Pancreas (tissue), 10 donors: ENCODE measurements at regions not wholly inside any gene's neighbourhood (a gene's known extent, or its start where the extent isn't known, plus 50 kb on each side); places are given as distances from the start of the nearest gene placed in this dataset.
"Not testable (repeated sequence)": the region's sequence is repeated elsewhere in the genome, so short reads cannot be mapped to it uniquely, and the experiment has no call there.

Experiments used
- ATAC-seq, 4 donors: fragments of 200-7000 bp; cut with Tn5 transposase; one replicate each; pipeline versions ENCODE4 v1.8.0 to v1.9.1; 2020; ENCODE audit warnings: mild to moderate bottlenecking in 4 of 4, moderate library complexity in 4 of 4
- DNase-seq, 6 donors: peaks; one replicate each; pipeline ENCODE4 v3.0.0-alpha.2; 2020
- FAIRE-seq: peaks from 2 replicates; lab custom pipeline; 2012; peaks lifted over from hg19 to GRCh38; lab: Jason Lieb, UNC
- H3K27ac ChIP-seq, 4 donors: fragments of 200-600 bp; sonication (generic); 1 replicate in 3 of 4; 2 replicates in 1 of 4; pipeline versions ENCODE4 v1.5.0 to v1.8.0; 2020
- H3K27me3 ChIP-seq, 4 donors: fragments of 200-600 bp; one replicate each; pipeline ENCODE4 v1.8.0; 2021
- H3K36me3 ChIP-seq, 3 donors: fragments of 200-600 bp; sonication (generic) in 1 of 3; one replicate each; pipeline versions ENCODE4 v1.5.0 to v1.8.0; 2020 to 2021
- H3K4me1 ChIP-seq, 3 donors: fragments of 200-600 bp; one replicate each; pipeline ENCODE4 v1.8.0; 2021
- H3K4me3 ChIP-seq, 4 donors: fragments of 200-600 bp; sonication (generic) in 2 of 4; one replicate each; pipeline versions ENCODE4 v1.5.0 to v1.8.0; 2020 to 2021
- H3K9me3 ChIP-seq, 4 donors: fragments of 200-600 bp; one replicate each; pipeline ENCODE4 v1.8.0; 2021
- CTCF ChIP-seq, 4 donors: fragments of 200-600 bp; sonication (generic) in 3 of 4; IDR thresholded peaks; one replicate each; pipeline versions ENCODE4 v1.5.0 to v1.8.0; 2021; ENCODE audit warnings: antibody characterized with exemption in 4 of 4
- WGBS, 2 donors: extraction: QIAGEN DNeasy Blood & Tissue Kit; methylation state at CpG; one replicate each; pipeline ENCODE4 v1.1.7; 2013; 5-methylcytosine and 5-hydroxymethylcytosine counted together
- intact Hi-C, 3 donors: fragments of 100-400 bp; cut with DNase I; formaldehyde crosslinking; loops; one replicate each; pipeline versions ENCODE4 v1.11.1 to v1.14.2; 2022
- donor health status: healthy with polysubstance abuse.
- donor health status: DM: no; HTN: no; CAD: no; lungs with moderate emphysema.
- donor health status: DM: no; HTN: no; CAD: no.
- donor health status: control.
- donor health status: control.
- donor health status: Bipolar disorder and iron deficiency.
- donor health status: DM: yes; HTN: yes; CAD: no.
- donor health status: DM: no; HTN: no; CAD: no.
- donor health status: DM: no; HTN: no; CAD: no.
- donor health status: DM: yes; HTN: yes; CAD: no.

- Histone ChIP-seq H3K9me3 (no peaks in the 10 kb centered on the region), H3K4me3 (no peak overlapping the region), H3K27ac (no peak overlapping the region), H3K4me1 (no peaks in the 10 kb centered on the region), H3K27me3 (no peaks in the 10 kb centered on the region), H3K36me3 (no peaks in the 10 kb centered on the region)
- WGBS, 2 donors = 36 to 46% methylated on average over 2 of the region's 2 CpGs
- FAIRE-seq (no peak), DNase-seq (no peak), ATAC-seq (no peak)
- intact Hi-C loops = no loop called here
- TF ChIP-seq CTCF (IDR thresholded peaks at IDR 0.05) = no peak
Measured at GRCh38 chr13:84591444-84591843, 709.2 kb upstream of the SLITRK1 start.

GRCh38 chr13:84590663-84591062 is 708.4 kb upstream of the SLITRK1 start:
- H3K4me1 ChIP-seq = no peaks in the 10 kb centered on the region
- H3K9me3 ChIP-seq = no peaks in the 10 kb centered on the region
- intact Hi-C loops = no loop called here
- H3K4me3 ChIP-seq = no peak overlapping the region
- no peaks in the 10 kb centered on the region for H3K27me3 ChIP-seq
- FAIRE-seq (no peak), ATAC-seq (no peak), DNase-seq (no peak)
- WGBS, 2 donors = 80 to 85% methylated on average over 2 of the region's 2 CpGs
- TF ChIP-seq CTCF (IDR thresholded peaks at IDR 0.05) = no peak
- H3K36me3 ChIP-seq = no peaks in the 10 kb centered on the region
- H3K27ac ChIP-seq = no peak overlapping the region

GRCh38 chr13:84588023-84588422 is 705.7 kb upstream of the SLITRK1 start:
- Histone ChIP-seq H3K27me3 (no peaks in the 10 kb centered on the region), H3K9me3 (no peaks in the 10 kb centered on the region), H3K36me3 (no peaks in the 10 kb centered on the region), H3K27ac (no peak overlapping the region), H3K4me1 (no peaks in the 10 kb centered on the region), H3K4me3 (no peak overlapping the region)
- 85 to 94% methylated on average over 1 of the region's 1 CpG for WGBS, 2 donors
- TF ChIP-seq CTCF (IDR thresholded peaks at IDR 0.05) = no peak
- DNase-seq (no peak), ATAC-seq (no peak), FAIRE-seq (no peak)
- intact Hi-C loops = no loop called here

- H3K4me3 ChIP-seq, ATAC-seq, DNase-seq, H3K27ac ChIP-seq, H3K27me3 ChIP-seq, H3K36me3 ChIP-seq, H3K9me3 ChIP-seq, intact Hi-C loops, FAIRE-seq, H3K4me1 ChIP-seq: not testable (repeated sequence)
- 88 to 92% methylated on average over 12 of the region's 12 CpGs for WGBS, 2 donors
Measured at GRCh38 chr13:84579901-84580300, 697.6 kb upstream of the SLITRK1 start.

- TF ChIP-seq CTCF (IDR thresholded peaks at IDR 0.05) = no peak
- ATAC-seq = peak in 2 of 4 donors; percentile 50 to 54
- FAIRE-seq = peak; percentile 78
Measured at GRCh38 chr13:84574851-84575250, 692.6 kb upstream of the SLITRK1 start.

GRCh38 chr13:84571264-84571663 is 689.0 kb upstream of the SLITRK1 start:
- WGBS, 2 donors = 71 to 73% methylated on average over 3 of the region's 3 CpGs
- FAIRE-seq = no peak
- no peak for TF ChIP-seq CTCF (IDR thresholded peaks at IDR 0.05)
- H3K27ac ChIP-seq = no peak overlapping the region
- no peaks in the 10 kb centered on the region for H3K27me3 ChIP-seq
- H3K4me1 ChIP-seq = peaks cover 0 to 12% (median 0%) of the 10 kb centered on the region in 3 donors
- ATAC-seq = no peak
- DNase-seq = no peak
- no peak overlapping the region for H3K4me3 ChIP-seq
- no peaks in the 10 kb centered on the region for H3K36me3 ChIP-seq
- H3K9me3 ChIP-seq = no peaks in the 10 kb centered on the region
- intact Hi-C loops = no loop called here

More at GRCh38 chr13:84574851-84575250, 692.6 kb upstream of the SLITRK1 start:
- Histone ChIP-seq H3K4me1 (no peaks in the 10 kb centered on the region), H3K27me3 (no peaks in the 10 kb centered on the region), H3K4me3 (no peak overlapping the region), H3K27ac (no peak overlapping the region), H3K36me3 (no peaks in the 10 kb centered on the region), H3K9me3 (no peaks in the 10 kb centered on the region)
- intact Hi-C loops = no loop called here
- no peak for DNase-seq
